ENCODE measurements at regions not wholly inside any gene's neighbourhood (a gene's known extent, or its start where the extent isn't known, plus 50 kb on each side); places are given as distances from the start of the nearest gene placed in this dataset.

GRCh38 chr4:10303291-10303690 is 153.9 kb downstream of the ZNF518B start:
- no peak for TF ChIP-seq POLR2AphosphoS2 (IDR thresholded peaks at IDR 0.05; ENCODE audit: low read depth, low read length)
- no peak for TF ChIP-seq EP300 (IDR thresholded peaks at IDR 0.05; ENCODE audit: borderline replicate concordance in 1 of 2, control insufficient read depth in 1 of 2, low read depth in 2 of 2, low read length in 2 of 2)
- no peak for TF ChIP-seq MXI1 (IDR thresholded peaks at IDR 0.05; ENCODE audit: low read depth, low read length)
- TF ChIP-seq BCL11A (IDR thresholded peaks at IDR 0.05; ENCODE audit: low read depth, low read length): no peak
- no peak for TF ChIP-seq POLR2AphosphoS5 (IDR thresholded peaks at IDR 0.05; ENCODE audit: low read length)
- no peak for TF ChIP-seq SP1 (IDR thresholded peaks at IDR 0.05; ENCODE audit: low read depth, low read length)
- TF ChIP-seq CEBPZ (IDR thresholded peaks at IDR 0.05; ENCODE audit: low read depth, low read length): no peak
- no peak for TF ChIP-seq USF1 (IDR thresholded peaks at IDR 0.05; ENCODE audit: borderline replicate concordance, extremely low read length, insufficient read depth, low read depth, low read length)
- no peak for TF ChIP-seq MAX (IDR thresholded peaks at IDR 0.05; ENCODE audit: low read depth, low read length)
- no peak for TF ChIP-seq CTCF (IDR thresholded peaks at IDR 0.05 in 2 of 3, conservative IDR thresholded peaks at IDR 0.05 in 1 of 3; ENCODE audit: control insufficient read depth in 2 of 3, extremely low read depth in 1 of 3, insufficient read depth in 1 of 3, low read depth in 3 of 3, low read length in 3 of 3)
- no peak for TF ChIP-seq EZH2 (IDR thresholded peaks at IDR 0.05; ENCODE audit: borderline replicate concordance, control insufficient read depth, low read depth, low read length)
- no peak for TF ChIP-seq POLR2A (IDR thresholded peaks at IDR 0.05; ENCODE audit: low read depth, low read length)
- no peak for TF ChIP-seq MLLT1 (IDR thresholded peaks at IDR 0.05)
- no peak for TF ChIP-seq PKNOX1 (IDR thresholded peaks at IDR 0.05)
